HG03196 (cell line): ENCODE measurements at regions not wholly inside any gene's neighbourhood (a gene's known extent, or its start where the extent isn't known, plus 50 kb on each side); places are given as distances from the start of the nearest gene placed in this dataset.
"Not testable (repeated sequence)": the region's sequence is repeated elsewhere in the genome, so short reads cannot be mapped to it uniquely, and the experiment has no call there.

Source experiments
- ATAC-seq: cut with Tn5 transposase; IDR thresholded peaks from one replicate; pipeline ENCODE4 v1.9.1; 2021; ENCODE audit not compliant: unreplicated experiment

DNA sequence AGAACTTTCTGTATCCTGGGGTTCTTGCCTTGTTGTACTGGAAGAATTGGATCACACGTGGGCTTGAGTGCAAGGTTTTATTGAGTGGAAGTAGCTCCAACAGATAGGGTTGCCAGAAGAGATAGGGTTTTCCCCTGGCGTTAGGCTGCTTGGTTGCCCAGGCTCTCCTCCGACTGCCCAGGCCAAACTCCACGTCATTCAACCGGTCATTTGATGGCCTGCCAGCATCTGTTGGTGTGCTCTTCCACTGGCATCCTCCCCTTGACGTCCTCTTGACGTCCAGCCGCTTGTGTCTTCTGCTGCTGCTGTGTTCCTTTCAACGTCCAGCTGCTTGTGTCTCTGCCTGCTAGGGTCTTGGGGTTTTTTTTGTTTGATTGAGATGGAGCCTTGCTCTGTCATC, 111.2 kb upstream of the XIST start:
- no peak for ATAC-seq

DNA sequence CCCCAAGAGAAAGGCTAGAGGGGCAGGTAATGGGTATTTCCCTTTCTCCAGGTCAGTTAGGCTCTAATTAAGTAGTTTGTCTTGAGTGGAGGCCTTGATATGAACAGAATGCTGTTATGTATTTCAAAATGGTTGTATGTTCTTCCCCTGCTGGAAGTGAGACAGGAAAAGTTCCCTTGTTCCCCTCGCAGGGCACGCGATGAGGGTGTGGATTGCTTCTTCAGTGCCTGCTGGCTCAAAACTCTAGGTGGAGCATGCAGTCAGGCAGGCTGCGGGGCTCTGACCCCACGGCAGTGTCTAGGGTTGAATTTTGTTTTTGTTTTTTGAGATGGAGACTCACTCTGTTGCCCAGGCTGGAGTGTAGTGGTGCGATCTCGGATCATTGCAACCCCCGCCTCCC, 110.4 kb upstream of the XIST start:
- no peak for ATAC-seq

DNA sequence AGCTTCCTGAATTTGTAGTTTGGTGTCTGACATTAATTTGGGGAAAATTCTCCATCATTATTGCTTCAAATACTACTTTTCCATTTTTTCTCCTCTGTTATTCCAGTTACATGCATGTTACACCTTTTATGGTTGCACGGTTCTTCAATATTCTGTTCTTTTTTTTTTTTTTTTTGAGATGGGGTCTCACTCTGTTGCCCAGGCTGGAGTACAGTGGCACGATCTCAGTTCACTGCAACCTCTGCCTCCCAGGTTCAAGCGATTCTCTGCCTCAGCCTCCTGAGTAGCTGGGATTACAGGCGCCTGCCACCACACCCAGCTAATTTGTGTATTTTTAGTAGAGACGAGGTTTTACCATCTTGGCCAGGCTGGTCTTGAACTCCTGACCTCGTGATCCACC, 109.4 kb upstream of the XIST start:
- not testable (repeated sequence) for ATAC-seq

DNA sequence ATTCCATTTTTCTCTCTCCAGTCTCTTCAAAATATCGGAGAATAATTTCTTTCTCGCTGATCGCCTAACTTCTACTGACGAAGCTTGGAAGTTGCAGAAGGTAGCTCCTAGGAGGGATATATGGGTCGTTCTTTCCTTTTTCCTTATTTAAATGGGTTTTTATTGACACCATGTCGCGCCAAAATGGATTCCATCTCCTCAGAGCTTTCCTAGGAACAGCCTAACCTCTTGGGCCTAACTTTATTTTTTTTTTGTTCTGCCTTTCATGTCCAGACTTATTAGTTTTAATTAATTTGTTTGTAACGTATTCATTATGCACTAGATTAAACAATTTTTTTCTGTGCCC, 92.0 kb upstream of the XIST start:
- no peak for ATAC-seq

DNA sequence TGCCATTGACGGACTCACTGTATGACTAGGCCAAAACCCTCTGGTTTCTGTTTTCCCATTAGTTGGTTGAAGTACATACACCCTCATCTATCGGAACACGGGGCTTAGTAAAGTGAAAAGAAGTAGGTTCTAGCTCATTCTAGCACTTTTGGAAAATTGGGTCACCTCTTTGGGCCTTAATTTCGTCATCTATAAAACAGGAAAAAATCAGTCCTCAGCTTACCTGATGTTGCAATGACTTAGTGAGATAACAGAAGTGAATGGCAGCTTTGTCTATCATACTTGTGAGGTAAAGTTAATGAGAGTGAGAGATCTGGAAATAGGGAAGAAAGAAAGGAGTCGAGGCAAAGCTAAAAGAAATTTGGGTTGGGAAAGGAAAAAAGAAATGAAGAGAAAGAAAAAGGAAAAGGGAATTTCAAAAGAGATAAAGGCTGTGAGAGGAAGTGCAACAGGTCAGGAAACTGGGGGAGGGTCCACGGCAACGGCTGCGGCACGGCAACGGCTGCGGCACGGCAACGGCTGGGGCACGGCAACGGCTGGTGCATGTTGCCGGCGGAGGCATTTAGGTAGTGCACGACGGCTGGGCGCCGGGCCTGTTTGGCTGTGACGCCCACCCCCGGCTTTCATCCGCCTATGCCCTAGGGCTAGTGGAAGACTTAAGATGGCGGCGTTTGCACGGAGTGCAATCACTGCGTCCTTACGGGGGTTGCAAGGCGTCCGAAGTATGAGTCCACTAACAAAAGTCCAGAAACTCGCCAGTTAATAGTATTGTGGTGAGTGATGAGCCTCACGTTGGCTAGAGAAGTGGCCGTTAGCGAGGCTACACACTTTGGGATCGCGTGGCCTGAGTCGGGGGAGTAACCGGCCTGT, 91.4 kb upstream of the XIST start:
- ATAC-seq = peak; percentile 99

DNA sequence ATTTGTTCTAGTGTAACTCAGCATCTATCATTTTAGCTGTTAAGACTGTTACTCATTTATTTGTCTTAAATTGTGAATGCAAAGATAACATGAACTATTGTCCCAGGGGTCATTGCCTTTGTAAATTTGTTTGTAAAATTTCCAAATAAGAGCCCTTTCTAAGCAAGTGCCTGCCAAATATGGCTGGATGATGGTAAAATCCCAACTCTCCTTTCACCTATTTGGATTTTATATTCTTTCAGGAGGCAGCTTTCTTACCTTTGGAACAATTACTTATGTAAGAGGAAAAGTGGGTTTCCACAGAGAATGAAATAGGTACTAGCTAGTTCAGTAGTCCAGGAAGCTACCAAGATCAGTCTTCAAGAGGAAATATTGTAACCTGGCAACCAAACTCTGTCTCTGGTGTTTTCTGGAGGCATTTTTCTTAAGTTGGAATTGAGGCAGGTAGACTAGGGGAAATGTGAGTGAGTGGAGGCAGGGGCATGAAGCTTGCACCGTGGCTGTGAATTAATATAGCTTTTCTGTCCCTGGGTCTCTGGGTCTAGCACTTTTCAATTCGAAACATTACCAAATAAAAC, 88.5 kb upstream of the XIST start:
- ATAC-seq = no peak

DNA sequence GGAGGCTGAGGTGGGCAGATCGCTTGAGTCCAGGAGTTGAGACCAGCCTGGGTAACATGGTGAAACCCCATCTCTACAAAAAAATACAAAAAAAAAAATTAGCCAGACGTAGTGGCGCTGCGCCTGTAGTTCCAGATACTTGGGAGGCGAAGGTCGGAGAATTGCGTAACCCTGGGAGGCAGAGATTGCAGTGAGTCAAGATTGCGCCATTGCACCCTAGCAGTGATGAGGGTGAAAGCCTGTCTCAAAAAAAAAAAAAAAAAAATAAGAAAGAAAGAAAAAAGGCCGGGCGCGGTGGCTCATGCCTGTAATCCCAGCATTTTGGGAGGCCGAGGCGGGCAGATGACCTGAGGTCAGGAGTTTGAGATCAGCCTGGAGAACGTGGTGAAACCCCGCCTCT, 85.3 kb upstream of the XIST start:
- not testable (repeated sequence) for ATAC-seq

DNA sequence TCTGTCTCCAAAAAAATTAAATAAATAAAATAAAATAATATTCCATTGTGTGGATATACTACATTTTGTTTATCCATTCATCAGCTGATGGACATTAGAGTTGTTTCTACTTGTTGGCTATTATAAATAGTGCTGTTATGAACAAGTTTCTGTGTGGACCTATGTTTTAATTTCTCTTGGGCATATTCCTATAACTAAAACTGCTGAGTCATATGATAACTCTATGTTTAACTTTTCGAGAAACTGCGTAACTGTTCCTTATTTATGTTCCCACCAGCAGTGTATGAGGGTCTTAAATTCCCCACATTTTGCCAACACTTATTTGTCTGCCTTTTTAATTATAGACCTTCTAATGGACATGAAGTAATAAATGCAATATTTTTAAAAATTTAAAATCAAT, 80.0 kb upstream of the XIST start:
- no peak for ATAC-seq

DNA sequence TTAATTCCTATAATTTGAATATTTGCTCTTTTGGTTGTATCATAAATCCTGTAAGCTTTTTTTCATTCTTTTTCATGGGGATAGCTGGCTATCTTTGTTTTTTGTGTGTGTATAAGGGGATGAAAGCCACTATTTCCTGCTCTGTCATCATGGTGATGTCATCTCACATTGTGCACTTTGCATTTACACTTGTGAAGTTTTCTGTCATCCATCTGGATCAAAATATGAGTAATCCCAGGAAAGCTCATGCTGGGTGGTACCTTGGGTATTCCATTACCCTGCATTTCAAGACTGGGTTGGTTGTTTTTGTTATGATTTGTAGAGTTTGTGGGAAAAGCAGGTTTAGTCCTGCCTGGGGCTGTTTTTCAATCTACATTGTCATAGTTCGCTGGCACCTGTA, 77.8 kb upstream of the XIST start:
- no peak for ATAC-seq

DNA sequence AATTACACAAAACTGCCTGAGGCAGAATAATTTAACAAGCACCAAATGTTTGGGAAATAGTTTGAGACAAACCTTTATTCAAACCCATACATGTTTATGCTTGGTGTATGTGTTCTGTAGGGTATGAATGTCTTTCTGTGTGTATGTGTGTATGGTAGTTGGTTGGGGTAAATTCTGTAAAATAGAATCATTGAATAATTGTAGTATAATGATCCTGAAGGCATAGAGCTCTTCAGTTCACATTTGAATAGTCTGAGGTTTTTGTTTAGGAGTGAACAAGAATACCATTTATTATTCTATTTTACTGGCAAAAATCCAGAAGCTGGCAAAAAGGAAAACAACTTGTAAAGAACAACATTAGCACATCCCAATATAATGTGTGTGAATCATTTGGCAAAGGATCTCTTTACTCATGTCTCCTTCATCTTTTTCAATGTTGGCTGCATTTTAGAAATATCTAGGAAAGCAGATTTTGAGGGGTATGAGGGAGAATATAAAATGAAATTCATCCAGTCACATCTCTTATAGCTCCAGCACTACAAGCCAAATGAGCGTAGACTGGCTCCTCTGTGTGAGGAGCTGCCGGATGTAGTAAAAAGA, 70.4 kb upstream of the XIST start:
- no peak for ATAC-seq

DNA sequence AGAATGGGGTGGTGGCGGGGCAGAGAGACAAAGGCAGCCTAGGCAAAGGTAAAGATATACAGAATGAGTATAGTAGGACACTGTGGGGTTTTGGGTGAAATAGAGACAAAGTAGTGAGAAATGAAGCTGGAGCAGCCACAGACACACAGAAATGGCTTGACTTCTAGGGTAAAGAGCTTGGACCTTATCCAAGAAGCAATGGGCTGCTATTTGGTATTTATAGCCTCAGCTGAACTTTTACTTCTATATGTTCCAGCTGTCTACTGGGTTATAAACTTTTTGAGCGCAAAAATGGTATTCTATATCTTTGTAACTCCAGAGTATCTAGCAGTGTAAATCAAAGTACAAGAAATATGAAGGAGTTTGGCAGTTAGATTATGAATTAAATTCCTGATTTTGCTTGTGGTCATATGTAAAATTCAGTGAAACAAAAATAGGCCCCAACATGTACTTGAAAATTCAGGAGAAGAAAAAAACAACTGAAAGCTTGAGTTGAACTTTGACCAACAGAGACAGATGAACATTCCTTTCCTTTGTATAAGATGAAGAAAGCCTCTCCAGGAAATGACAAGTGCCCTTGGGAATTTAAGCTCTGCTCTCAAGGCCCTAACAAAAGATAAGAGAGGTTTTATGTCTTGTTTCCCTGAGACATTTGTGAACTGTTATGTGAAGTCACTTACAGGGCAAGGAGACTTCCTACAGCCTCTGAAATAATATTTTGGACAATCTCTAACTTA, 64.6 kb upstream of the XIST start:
- ATAC-seq = no peak

DNA sequence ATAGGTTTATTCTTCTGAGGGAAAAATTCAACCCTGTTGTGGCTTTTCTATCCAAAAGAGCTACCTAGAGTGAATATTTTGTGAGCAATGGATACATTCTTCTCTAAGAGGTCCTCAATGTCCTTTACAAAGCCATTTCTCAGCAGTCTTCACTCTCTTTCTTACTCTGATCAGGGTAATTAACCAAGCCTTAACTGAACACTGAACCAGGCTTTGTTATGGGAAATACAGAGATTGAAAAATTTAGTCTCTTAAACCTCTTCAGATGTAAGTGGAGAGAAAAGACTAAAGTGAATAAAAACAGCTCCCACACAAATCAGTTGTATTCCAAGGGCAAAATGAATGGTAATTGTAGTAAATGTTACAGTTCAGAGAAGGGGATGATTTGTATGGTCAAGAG, 64.0 kb upstream of the XIST start:
- ATAC-seq = no peak

DNA sequence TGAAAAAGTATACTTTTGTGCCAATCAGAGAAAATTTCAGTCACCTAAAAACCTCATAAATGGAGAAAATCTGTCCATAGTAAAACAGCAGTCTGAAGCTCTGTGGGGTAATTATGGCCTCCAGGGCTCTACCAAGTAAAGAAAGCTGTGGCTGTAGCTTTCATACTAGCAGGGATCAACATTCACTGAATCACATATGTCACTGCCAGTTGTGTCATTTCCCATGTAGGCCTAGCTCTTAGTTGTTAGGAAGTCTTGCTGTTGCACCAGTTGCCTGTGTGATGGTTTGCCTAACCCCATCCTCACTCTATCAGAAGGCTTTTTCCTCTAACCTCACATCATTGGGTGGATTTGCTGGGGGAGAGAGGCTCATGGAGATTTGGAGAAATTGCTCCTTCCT, 62.3 kb upstream of the XIST start:
- ATAC-seq = not testable (repeated sequence)

DNA sequence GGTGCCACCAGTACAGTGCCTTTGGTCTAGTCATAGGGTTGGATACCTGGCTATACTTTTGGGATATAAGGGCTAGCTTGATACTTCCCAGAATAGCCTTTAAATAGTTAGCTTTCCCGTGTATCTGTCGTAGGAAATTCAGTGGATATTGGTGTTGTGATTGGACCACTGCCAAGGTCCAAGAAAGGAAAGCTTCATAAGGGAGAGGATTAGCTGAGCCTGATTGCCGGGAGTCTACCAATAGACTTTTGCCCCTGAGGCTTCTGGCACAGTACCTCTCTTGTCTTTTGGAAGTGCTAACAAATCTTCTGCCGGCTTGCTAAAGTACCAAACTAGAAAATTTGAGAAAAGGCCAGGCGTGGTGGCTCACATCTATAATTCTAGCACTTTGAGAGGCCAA, 61.1 kb upstream of the XIST start:
- no peak for ATAC-seq

DNA sequence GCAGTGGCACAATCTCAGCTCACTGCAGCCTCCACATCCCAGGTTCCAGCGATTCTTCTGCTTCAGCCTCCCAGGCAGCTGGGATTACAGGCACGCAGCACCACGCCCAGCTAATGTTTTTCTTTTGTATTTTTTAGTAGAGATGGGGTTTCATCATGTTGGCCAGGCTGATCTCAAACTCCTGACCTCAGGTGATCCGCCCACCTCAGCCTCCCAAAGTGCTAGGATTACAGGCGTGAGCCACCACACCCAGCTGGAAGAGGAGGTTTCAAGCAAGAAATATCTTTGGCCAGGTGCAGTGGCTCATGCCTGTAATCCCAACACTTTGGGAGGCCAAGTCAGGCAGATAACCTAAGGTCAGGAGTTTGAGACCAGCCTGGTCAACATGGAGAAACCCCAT, 59.4 kb upstream of the XIST start:
- ATAC-seq = not testable (repeated sequence)

DNA sequence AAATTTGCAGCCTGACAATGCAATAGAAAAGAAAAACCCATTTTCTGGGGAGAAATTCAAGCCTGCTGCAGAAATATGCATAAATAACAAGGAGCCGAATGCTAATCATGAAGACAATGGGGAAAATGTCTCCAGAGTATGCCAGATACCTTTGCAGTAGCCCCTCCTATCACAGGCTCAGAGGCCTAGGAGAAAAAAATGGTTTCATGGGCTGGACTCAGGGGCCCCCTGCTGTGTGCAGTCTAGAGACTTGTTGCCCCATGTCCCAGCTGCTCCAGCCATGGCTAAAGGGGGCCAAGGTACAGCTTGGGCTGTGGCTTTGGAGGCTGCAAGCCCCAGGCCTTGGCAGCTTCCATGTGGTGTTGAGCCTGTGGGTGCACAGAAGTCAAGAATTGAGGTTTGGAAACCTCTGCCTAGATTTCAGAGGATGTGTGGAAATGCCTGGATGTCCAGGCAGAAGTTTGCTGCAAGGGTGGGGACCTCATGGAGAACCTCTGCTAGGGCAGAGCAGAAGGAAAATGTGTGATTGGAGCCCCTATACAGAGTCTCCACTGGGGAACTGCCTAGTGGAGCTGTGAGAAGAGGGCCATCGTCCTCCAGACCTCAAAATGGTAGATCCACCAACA, 53.3 kb upstream of the XIST start:
- ATAC-seq = not testable (repeated sequence)

DNA sequence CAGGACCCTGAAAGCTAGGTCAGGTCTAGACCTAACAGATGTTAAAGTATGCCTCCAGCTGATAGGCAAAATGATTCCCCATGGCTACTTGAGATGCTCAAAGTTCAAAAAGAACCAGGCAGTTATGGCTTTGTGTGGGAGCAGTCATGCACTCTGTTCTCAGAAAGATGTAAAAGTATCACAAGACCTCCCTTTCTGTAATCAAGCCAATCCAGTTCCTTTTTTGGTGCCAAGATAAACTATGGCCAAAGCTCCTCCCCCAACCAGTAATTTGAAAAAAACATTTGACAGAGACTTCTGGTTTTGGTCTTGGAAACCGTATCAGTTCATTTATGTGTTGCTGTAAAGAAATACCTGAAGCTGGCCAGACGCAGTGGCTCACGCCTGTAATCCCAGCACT, 51.4 kb upstream of the XIST start:
- no peak for ATAC-seq
